CD4-positive, alpha-beta T cell (primary cell): ENCODE measurements at regions not wholly inside any gene's neighbourhood (a gene's known extent, or its start where the extent isn't known, plus 50 kb on each side); places are given as distances from the start of the nearest gene placed in this dataset.

Experiments used
- ATAC-seq: fragments of 200-7000 bp; cut with Tn5 transposase; one replicate; pipeline ENCODE4 v1.10.0; 2022; ENCODE audit warnings: mild to moderate bottlenecking; ENCODE audit not compliant: poor library complexity
- CTCF ChIA-PET: fragments of 350-600 bp; sonication (Branson Sonifier 250); formaldehyde crosslinking; loops from one replicate; lab custom pipeline; 2021; ENCODE audit warnings: antibody characterized with exemption, inconsistent platforms; lab: Charles Lee
- POLR2A ChIA-PET: fragments of 350-600 bp; sonication (Branson Sonifier 250); formaldehyde crosslinking; loops from one replicate; lab custom pipeline; 2021; ENCODE audit warnings: antibody characterized with exemption, inconsistent platforms; lab: Charles Lee
- DNase-seq, 14 experiments: peaks; one replicate each; pipeline ENCODE4 v3.0.0-alpha.2; 2013 to 2020; ENCODE audit warnings: mixed read lengths in 2 of 14
- H3K27ac ChIP-seq, 2 donors: one replicate each; pipeline versions ENCODE4 v1.5.1 to v1.7.0; 2013; ENCODE audit warnings: low read length in 2 of 2, low read depth in 1 of 2, mild to moderate bottlenecking in 1 of 2
- H3K27me3 ChIP-seq, 2 experiments: 1 replicate in 1 of 2; 2 replicates in 1 of 2; pipeline versions ENCODE4 v1.6.1 to v1.7.0; 2013; ENCODE audit warnings: low read length in 2 of 2, control low read depth in 1 of 2, mild to moderate bottlenecking in 1 of 2, moderate library complexity in 1 of 2; ENCODE audit not compliant: insufficient read depth in 2 of 2, control insufficient read depth in 1 of 2
- H3K36me3 ChIP-seq: one replicate; pipeline ENCODE4 v1.6.1; 2013; ENCODE audit warnings: low read length, control low read depth; ENCODE audit not compliant: insufficient read depth
- H3K4me1 ChIP-seq: one replicate; pipeline ENCODE4 v1.6.1; 2013; ENCODE audit warnings: low read length, control low read depth; ENCODE audit not compliant: insufficient read depth
- H3K4me3 ChIP-seq: one replicate; pipeline ENCODE4 v1.5.1; 2013; ENCODE audit warnings: mild to moderate bottlenecking, low read length, moderate library complexity
- H3K9me3 ChIP-seq, 2 experiments: 1 replicate in 1 of 2; 2 replicates in 1 of 2; pipeline versions ENCODE4 v1.6.1 to v1.7.0; 2013; ENCODE audit warnings: low read length in 2 of 2, mild to moderate bottlenecking in 2 of 2, control low read depth in 1 of 2, moderate library complexity in 1 of 2; ENCODE audit not compliant: control insufficient read depth in 1 of 2, insufficient read depth in 1 of 2
- H3K27ac Mint-ChIP-seq: one replicate; pipeline ENCODE4 v1.8.0; 2020; ENCODE audit warnings: mixed read lengths
- H3K27me3 Mint-ChIP-seq: one replicate; pipeline ENCODE4 v1.8.0; 2021; ENCODE audit warnings: mixed read lengths
- H3K36me3 Mint-ChIP-seq: one replicate; pipeline ENCODE4 v1.8.0; 2021; ENCODE audit warnings: low read depth, mixed read lengths
- H3K4me1 Mint-ChIP-seq: one replicate; pipeline ENCODE4 v1.8.0; 2021; ENCODE audit warnings: low read depth, mixed read lengths
- H3K4me3 Mint-ChIP-seq: one replicate; pipeline ENCODE4 v1.8.0; 2020; ENCODE audit warnings: mild to moderate bottlenecking, mixed read lengths
- H3K9me3 Mint-ChIP-seq: one replicate; pipeline ENCODE4 v1.8.0; 2020; ENCODE audit warnings: mixed read lengths
- intact Hi-C, 2 experiments: fragments of 100-400 bp; cut with DNase I in 1 of 2; cut with micrococcal nuclease in 1 of 2; formaldehyde crosslinking; loops; one replicate each; pipeline versions ENCODE4 v1.15.1 to v1.9.0; 2023 to 2025; cut with DNase I, micrococcal nuclease
- TF ChIP-seq, protein P1 (sequence below): fragments of 200-600 bp; IDR thresholded peaks from one replicate; pipeline ENCODE4 v1.8.0; 2022; ENCODE audit warnings: antibody characterized with exemption, mild to moderate bottlenecking

DNA sequence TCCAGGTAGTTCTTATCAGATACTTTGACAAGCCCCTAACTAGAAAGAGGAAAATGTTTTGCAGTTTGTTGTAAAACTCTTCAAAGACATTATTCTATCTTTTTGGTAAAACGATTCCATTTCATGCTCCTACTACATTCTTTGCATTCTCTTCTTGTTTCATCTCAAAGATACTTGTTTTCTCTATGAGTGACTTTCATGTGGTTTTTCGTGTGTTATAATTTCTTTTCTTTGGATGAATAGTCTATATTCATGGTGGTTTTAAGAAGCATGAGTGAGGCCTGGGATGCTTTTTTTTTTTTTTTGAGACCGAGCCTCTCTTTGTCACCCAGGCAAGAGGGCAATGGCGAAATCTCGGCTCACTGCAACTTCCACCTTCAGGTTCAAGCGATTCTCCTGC, 292.5 kb upstream of the LYZL1 start:
- Mint-ChIP-seq H3K4me3 (no peak overlapping the region), H3K4me1 (no peaks in the 10 kb centered on the region), H3K27me3 (peaks cover 6% of the 10 kb centered on the region), H3K36me3 (no peaks in the 10 kb centered on the region), H3K9me3 (no peaks in the 10 kb centered on the region), H3K27ac (no peak overlapping the region)
- TF ChIP-seq, protein P1, sequence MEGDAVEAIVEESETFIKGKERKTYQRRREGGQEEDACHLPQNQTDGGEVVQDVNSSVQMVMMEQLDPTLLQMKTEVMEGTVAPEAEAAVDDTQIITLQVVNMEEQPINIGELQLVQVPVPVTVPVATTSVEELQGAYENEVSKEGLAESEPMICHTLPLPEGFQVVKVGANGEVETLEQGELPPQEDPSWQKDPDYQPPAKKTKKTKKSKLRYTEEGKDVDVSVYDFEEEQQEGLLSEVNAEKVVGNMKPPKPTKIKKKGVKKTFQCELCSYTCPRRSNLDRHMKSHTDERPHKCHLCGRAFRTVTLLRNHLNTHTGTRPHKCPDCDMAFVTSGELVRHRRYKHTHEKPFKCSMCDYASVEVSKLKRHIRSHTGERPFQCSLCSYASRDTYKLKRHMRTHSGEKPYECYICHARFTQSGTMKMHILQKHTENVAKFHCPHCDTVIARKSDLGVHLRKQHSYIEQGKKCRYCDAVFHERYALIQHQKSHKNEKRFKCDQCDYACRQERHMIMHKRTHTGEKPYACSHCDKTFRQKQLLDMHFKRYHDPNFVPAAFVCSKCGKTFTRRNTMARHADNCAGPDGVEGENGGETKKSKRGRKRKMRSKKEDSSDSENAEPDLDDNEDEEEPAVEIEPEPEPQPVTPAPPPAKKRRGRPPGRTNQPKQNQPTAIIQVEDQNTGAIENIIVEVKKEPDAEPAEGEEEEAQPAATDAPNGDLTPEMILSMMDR: no peak
- ATAC-seq: no peak
- Histone ChIP-seq H3K9me3 (no peaks in the 10 kb centered on the region), H3K27ac (no peak overlapping the region), H3K4me3 (no peak overlapping the region), H3K36me3 (no peaks in the 10 kb centered on the region), H3K27me3 (peaks cover 0 to 3% of the 10 kb centered on the region in 2 experiments), H3K4me1 (no peaks in the 10 kb centered on the region)
- no peak for DNase-seq
- intact Hi-C loops: no loop called here
- POLR2A ChIA-PET: no interaction called here
- CTCF ChIA-PET: no interaction called here

DNA sequence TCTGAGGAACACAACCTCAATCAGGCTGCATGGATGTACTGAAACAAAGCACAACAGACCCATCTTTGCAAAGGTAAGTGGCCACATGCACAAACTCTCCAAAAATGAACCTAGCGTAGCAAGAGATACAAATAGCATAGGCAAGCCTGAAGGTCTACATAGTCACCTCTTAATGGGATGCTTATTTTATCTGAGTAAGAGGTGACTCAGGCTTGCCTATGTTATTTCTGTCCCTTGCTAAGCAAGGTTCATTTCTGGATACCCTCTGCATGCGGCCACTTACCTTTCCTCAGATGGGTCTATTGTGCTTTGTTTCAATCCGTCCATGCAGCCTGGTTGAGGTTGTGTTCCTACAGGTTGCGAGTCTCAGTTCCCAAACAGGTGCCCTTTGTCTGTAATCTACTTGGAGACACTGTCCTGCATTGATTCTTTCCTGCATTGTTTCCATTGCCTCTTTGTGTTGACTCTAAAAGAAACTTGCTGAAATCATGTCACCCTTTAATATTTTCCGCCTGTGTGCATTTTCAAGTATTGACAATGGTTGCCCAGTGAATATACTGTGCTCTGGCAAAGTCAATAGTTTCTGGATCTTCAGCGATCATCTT, 291.8 kb upstream of the LYZL1 start:
- no peaks in the 10 kb centered on the region for H3K36me3 ChIP-seq
- Mint-ChIP-seq H3K9me3 (no peaks in the 10 kb centered on the region), H3K27me3 (peaks cover 9% of the 10 kb centered on the region), H3K4me1 (no peaks in the 10 kb centered on the region), H3K4me3 (no peak overlapping the region), H3K36me3 (no peaks in the 10 kb centered on the region), H3K27ac (no peak overlapping the region)
- H3K27ac ChIP-seq: no peak overlapping the region
- DNase-seq (no peak), ATAC-seq (no peak)
- intact Hi-C loops: no loop called here
- H3K27me3 ChIP-seq: peaks cover 0 to 3% of the 10 kb centered on the region in 2 experiments
- TF ChIP-seq, protein P1: no peak
- H3K4me1 ChIP-seq: no peaks in the 10 kb centered on the region
- CTCF ChIA-PET: no interaction called here
- POLR2A ChIA-PET: no interaction called here
- H3K9me3 ChIP-seq: no peaks in the 10 kb centered on the region
- no peak overlapping the region for H3K4me3 ChIP-seq

DNA sequence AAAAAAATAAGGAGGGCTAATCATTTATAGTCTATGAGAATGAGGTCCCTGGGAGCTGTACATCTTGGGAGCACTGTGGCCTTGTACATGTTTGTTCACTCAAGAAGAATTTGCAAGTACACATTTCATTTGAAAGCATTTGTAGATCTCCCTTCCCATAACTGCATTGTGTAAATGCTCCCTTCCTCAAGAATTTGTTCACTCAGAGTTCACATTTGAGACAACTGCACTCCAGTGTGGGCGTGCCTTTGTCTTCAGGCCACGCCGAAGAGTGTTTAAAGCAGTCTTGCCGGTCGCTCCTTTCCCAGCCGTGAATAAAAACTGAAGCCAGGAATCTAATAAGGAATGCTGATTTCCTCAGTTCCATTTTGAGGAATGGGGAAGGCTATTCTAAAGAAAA, 291.1 kb upstream of the LYZL1 start:
- no peaks in the 10 kb centered on the region for H3K36me3 ChIP-seq
- Mint-ChIP-seq H3K9me3 (no peaks in the 10 kb centered on the region), H3K36me3 (no peaks in the 10 kb centered on the region), H3K27me3 (peaks cover 14% of the 10 kb centered on the region), H3K4me1 (no peaks in the 10 kb centered on the region), H3K27ac (no peak overlapping the region), H3K4me3 (no peak overlapping the region)
- no peak overlapping the region for H3K4me3 ChIP-seq
- ChIA-PET POLR2A (no interaction called here), CTCF (no interaction called here)
- peaks cover 0 to 3% of the 10 kb centered on the region in 2 experiments for H3K27me3 ChIP-seq
- no peaks in the 10 kb centered on the region for H3K4me1 ChIP-seq
- TF ChIP-seq, protein P1: no peak
- H3K9me3 ChIP-seq: no peaks in the 10 kb centered on the region
- no peak overlapping the region for H3K27ac ChIP-seq
- intact Hi-C loops: no loop called here
- DNase-seq (no peak), ATAC-seq (no peak)
